ENCODE measurements at regions not wholly inside any gene's neighbourhood (a gene's known extent, or its start where the extent isn't known, plus 50 kb on each side); places are given as distances from the start of the nearest gene placed in this dataset.
"Not testable (repeated sequence)": the region's sequence is repeated elsewhere in the genome, so short reads cannot be mapped to it uniquely, and the experiment has no call there.

- Histone ChIP-seq H2AFZ (ENCODE audit: low read depth, low read length) (no peak overlapping the region), H3K4me1 (ENCODE audit: insufficient read depth, low read length) (no peaks in the 10 kb centered on the region), H3K4me3 (ENCODE audit: low read length) (no peak overlapping the region), H3K27me3 (ENCODE audit: insufficient read depth, low read length) (no peaks in the 10 kb centered on the region), H3K9me3 (ENCODE audit: low read length) (no peaks in the 10 kb centered on the region), H3K36me3 (ENCODE audit: insufficient read depth, low read length) (no peaks in the 10 kb centered on the region)
Observed at GRCh38 chrX:1700757-1701156, 85.9 kb downstream of the ASMT start.

- H2AFZ ChIP-seq (ENCODE audit: low read depth, low read length); H3K36me3 ChIP-seq (ENCODE audit: insufficient read depth, low read length); H3K4me1 ChIP-seq (ENCODE audit: insufficient read depth, low read length); H3K9me3 ChIP-seq (ENCODE audit: low read length); H3K27me3 ChIP-seq (ENCODE audit: insufficient read depth, low read length); H3K4me3 ChIP-seq (ENCODE audit: low read length): not testable (repeated sequence)
Observed at GRCh38 chrX:1701396-1701901, 86.6 kb downstream of the ASMT start.

- not testable (repeated sequence) for H3K36me3 ChIP-seq (ENCODE audit: insufficient read depth, low read length); H3K4me3 ChIP-seq (ENCODE audit: low read length); H2AFZ ChIP-seq (ENCODE audit: low read depth, low read length); H3K27me3 ChIP-seq (ENCODE audit: insufficient read depth, low read length); H3K4me1 ChIP-seq (ENCODE audit: insufficient read depth, low read length); H3K9me3 ChIP-seq (ENCODE audit: low read length)
Observed at GRCh38 chrX:1702142-1702541, 87.3 kb downstream of the ASMT start.

GRCh38 chrX:1702557-1702956, 87.7 kb downstream of the ASMT start:
- not testable (repeated sequence) for H3K4me1 ChIP-seq (ENCODE audit: insufficient read depth, low read length); H3K9me3 ChIP-seq (ENCODE audit: low read length); H3K27me3 ChIP-seq (ENCODE audit: insufficient read depth, low read length); H2AFZ ChIP-seq (ENCODE audit: low read depth, low read length); H3K4me3 ChIP-seq (ENCODE audit: low read length); H3K36me3 ChIP-seq (ENCODE audit: insufficient read depth, low read length)

GRCh38 chrX:1709277-1709676, 94.4 kb downstream of the ASMT start:
- not testable (repeated sequence) for H3K27me3 ChIP-seq (ENCODE audit: insufficient read depth, low read length); H3K4me3 ChIP-seq (ENCODE audit: low read length); H3K9me3 ChIP-seq (ENCODE audit: low read length); H2AFZ ChIP-seq (ENCODE audit: low read depth, low read length); H3K4me1 ChIP-seq (ENCODE audit: insufficient read depth, low read length); H3K36me3 ChIP-seq (ENCODE audit: insufficient read depth, low read length)

- Histone ChIP-seq H3K36me3 (ENCODE audit: insufficient read depth, low read length) (no peaks in the 10 kb centered on the region), H3K27me3 (ENCODE audit: insufficient read depth, low read length) (no peaks in the 10 kb centered on the region), H3K4me3 (ENCODE audit: low read length) (no peak overlapping the region), H3K4me1 (ENCODE audit: insufficient read depth, low read length) (no peaks in the 10 kb centered on the region), H2AFZ (ENCODE audit: low read depth, low read length) (no peak overlapping the region), H3K9me3 (ENCODE audit: low read length) (no peaks in the 10 kb centered on the region)
Observed at GRCh38 chrX:1713296-1713695, 98.4 kb downstream of the ASMT start.

GRCh38 chrX:1717373-1717772, 102.5 kb downstream of the ASMT start:
- no peak overlapping the region for H2AFZ ChIP-seq (ENCODE audit: low read depth, low read length)
- H3K36me3 ChIP-seq (ENCODE audit: insufficient read depth, low read length), result no peaks in the 10 kb centered on the region
- no peaks in the 10 kb centered on the region for H3K27me3 ChIP-seq (ENCODE audit: insufficient read depth, low read length)
- H3K4me1 ChIP-seq (ENCODE audit: insufficient read depth, low read length), result no peaks in the 10 kb centered on the region
- H3K4me3 ChIP-seq (ENCODE audit: low read length), result no peak overlapping the region
- H3K9me3 ChIP-seq (ENCODE audit: low read length), result no peaks in the 10 kb centered on the region

GRCh38 chrX:1719270-1719669, 104.4 kb downstream of the ASMT start:
- Histone ChIP-seq H2AFZ (ENCODE audit: low read depth, low read length) (no peak overlapping the region), H3K4me1 (ENCODE audit: insufficient read depth, low read length) (no peaks in the 10 kb centered on the region), H3K4me3 (ENCODE audit: low read length) (no peak overlapping the region), H3K36me3 (ENCODE audit: insufficient read depth, low read length) (no peaks in the 10 kb centered on the region), H3K27me3 (ENCODE audit: insufficient read depth, low read length) (no peaks in the 10 kb centered on the region), H3K9me3 (ENCODE audit: low read length) (no peaks in the 10 kb centered on the region)

- no peaks in the 10 kb centered on the region for H3K36me3 ChIP-seq (ENCODE audit: insufficient read depth, low read length)
- no peaks in the 10 kb centered on the region for H3K4me1 ChIP-seq (ENCODE audit: insufficient read depth, low read length)
- no peaks in the 10 kb centered on the region for H3K9me3 ChIP-seq (ENCODE audit: low read length)
- no peak overlapping the region for H2AFZ ChIP-seq (ENCODE audit: low read depth, low read length)
- no peak overlapping the region for H3K4me3 ChIP-seq (ENCODE audit: low read length)
- H3K27me3 ChIP-seq (ENCODE audit: insufficient read depth, low read length), result no peaks in the 10 kb centered on the region
Observed at GRCh38 chrX:1720836-1721235, 106.0 kb downstream of the ASMT start.

GRCh38 chrX:1725472-1725871, 110.6 kb downstream of the ASMT start:
- Histone ChIP-seq H3K4me1 (ENCODE audit: insufficient read depth, low read length) (no peaks in the 10 kb centered on the region), H3K27me3 (ENCODE audit: insufficient read depth, low read length) (no peaks in the 10 kb centered on the region)

GRCh38 chrX:1727531-1728027, 112.7 kb downstream of the ASMT start:
- H2AFZ ChIP-seq (ENCODE audit: low read depth, low read length), result no peak overlapping the region
- H3K4me3 ChIP-seq (ENCODE audit: low read length), result no peak overlapping the region
- no peaks in the 10 kb centered on the region for H3K9me3 ChIP-seq (ENCODE audit: low read length)

More at GRCh38 chrX:1725472-1725871, 110.6 kb downstream of the ASMT start:
- Histone ChIP-seq H3K4me3 (ENCODE audit: low read length) (no peak overlapping the region), H3K9me3 (ENCODE audit: low read length) (no peaks in the 10 kb centered on the region), H3K36me3 (ENCODE audit: insufficient read depth, low read length) (no peaks in the 10 kb centered on the region), H2AFZ (ENCODE audit: low read depth, low read length) (no peak overlapping the region)

GRCh38 chrX:1734806-1735205, 119.9 kb downstream of the ASMT start:
- no peaks in the 10 kb centered on the region for H3K36me3 ChIP-seq (ENCODE audit: insufficient read depth, low read length)
- no peak overlapping the region for H2AFZ ChIP-seq (ENCODE audit: low read depth, low read length)
- H3K4me1 ChIP-seq (ENCODE audit: insufficient read depth, low read length), result peaks cover 8% of the 10 kb centered on the region
- no peak overlapping the region for H3K4me3 ChIP-seq (ENCODE audit: low read length)
- no peaks in the 10 kb centered on the region for H3K27me3 ChIP-seq (ENCODE audit: insufficient read depth, low read length)
- H3K9me3 ChIP-seq (ENCODE audit: low read length), result no peaks in the 10 kb centered on the region

More at GRCh38 chrX:1727531-1728027, 112.7 kb downstream of the ASMT start:
- no peaks in the 10 kb centered on the region for H3K36me3 ChIP-seq (ENCODE audit: insufficient read depth, low read length)
- H3K4me1 ChIP-seq (ENCODE audit: insufficient read depth, low read length), result no peaks in the 10 kb centered on the region
- H3K27me3 ChIP-seq (ENCODE audit: insufficient read depth, low read length), result no peaks in the 10 kb centered on the region

GRCh38 chrX:1741816-1742394, 127.0 kb downstream of the ASMT start:
- Histone ChIP-seq H3K36me3 (ENCODE audit: insufficient read depth, low read length) (no peaks in the 10 kb centered on the region), H3K4me3 (ENCODE audit: low read length) (no peak overlapping the region), H3K27me3 (ENCODE audit: insufficient read depth, low read length) (no peaks in the 10 kb centered on the region), H2AFZ (ENCODE audit: low read depth, low read length) (no peak overlapping the region), H3K9me3 (ENCODE audit: low read length) (peaks cover 5% of the 10 kb centered on the region), H3K4me1 (ENCODE audit: insufficient read depth, low read length) (peaks cover 15% of the 10 kb centered on the region)

GRCh38 chrX:1743105-1743504, 128.2 kb downstream of the ASMT start:
- Histone ChIP-seq H3K4me1 (ENCODE audit: insufficient read depth, low read length) (peaks cover 11% of the 10 kb centered on the region), H3K9me3 (ENCODE audit: low read length) (peaks cover 5% of the 10 kb centered on the region), H3K36me3 (ENCODE audit: insufficient read depth, low read length) (no peaks in the 10 kb centered on the region), H3K27me3 (ENCODE audit: insufficient read depth, low read length) (no peaks in the 10 kb centered on the region), H3K4me3 (ENCODE audit: low read length) (no peak overlapping the region), H2AFZ (ENCODE audit: low read depth, low read length) (no peak overlapping the region)
